ENCODE measurements at regions not wholly inside any gene's neighbourhood (a gene's known extent, or its start where the extent isn't known, plus 50 kb on each side); places are given as distances from the start of the nearest gene placed in this dataset.

DNA sequence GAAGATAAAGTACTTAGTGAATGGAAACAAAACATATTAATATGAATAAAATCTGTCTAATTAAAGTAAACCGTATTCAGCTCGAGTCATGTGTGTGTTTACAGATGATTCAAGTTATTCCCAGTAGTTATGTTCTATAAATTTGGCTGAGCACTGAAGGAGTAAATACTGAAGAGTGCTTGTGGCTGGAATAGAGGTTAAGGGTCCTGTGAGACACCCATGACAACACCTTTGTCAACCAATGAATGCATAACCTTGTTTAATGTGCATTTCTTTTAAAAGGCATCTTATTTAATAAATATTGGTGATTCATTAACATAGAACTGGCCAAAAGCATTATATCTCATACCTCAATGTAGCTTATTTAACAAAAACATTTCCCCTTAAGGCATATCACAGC is 577.8 kb upstream of the SLITRK5 start:
- no peak for ATAC-seq (ENCODE audit: insufficient read depth, low FRiP score)
- Histone ChIP-seq H3K36me3 (ENCODE audit: control insufficient read depth in 4 of 4, insufficient read depth in 4 of 4, low read length in 4 of 4) (no peaks in the 10 kb centered on the region), H3K9me3 (ENCODE audit: control insufficient read depth in 4 of 4, insufficient read depth in 3 of 4, low read length in 3 of 4) (no peaks in the 10 kb centered on the region), H3K4me1 (ENCODE audit: control insufficient read depth in 5 of 5, insufficient read depth in 5 of 5, low read length in 5 of 5) (peaks cover 0 to 3% (median 0%) of the 10 kb centered on the region in 5 donors), H3K27me3 (ENCODE audit: control insufficient read depth in 3 of 3, insufficient read depth in 3 of 3, low read length in 2 of 3) (no peaks in the 10 kb centered on the region), H3K4me3 (no peak overlapping the region), H3K27ac (ENCODE audit: low read depth in 1 of 2, low read length in 1 of 2) (no peak overlapping the region), H3K9ac (ENCODE audit: insufficient read depth in 1 of 2, low read length in 2 of 2) (no peak overlapping the region)
- TF ChIP-seq, protein P1, sequence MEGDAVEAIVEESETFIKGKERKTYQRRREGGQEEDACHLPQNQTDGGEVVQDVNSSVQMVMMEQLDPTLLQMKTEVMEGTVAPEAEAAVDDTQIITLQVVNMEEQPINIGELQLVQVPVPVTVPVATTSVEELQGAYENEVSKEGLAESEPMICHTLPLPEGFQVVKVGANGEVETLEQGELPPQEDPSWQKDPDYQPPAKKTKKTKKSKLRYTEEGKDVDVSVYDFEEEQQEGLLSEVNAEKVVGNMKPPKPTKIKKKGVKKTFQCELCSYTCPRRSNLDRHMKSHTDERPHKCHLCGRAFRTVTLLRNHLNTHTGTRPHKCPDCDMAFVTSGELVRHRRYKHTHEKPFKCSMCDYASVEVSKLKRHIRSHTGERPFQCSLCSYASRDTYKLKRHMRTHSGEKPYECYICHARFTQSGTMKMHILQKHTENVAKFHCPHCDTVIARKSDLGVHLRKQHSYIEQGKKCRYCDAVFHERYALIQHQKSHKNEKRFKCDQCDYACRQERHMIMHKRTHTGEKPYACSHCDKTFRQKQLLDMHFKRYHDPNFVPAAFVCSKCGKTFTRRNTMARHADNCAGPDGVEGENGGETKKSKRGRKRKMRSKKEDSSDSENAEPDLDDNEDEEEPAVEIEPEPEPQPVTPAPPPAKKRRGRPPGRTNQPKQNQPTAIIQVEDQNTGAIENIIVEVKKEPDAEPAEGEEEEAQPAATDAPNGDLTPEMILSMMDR (IDR thresholded peaks at IDR 0.05; ENCODE audit: control extremely low read depth, extremely low read depth), result no peak
- no peak for DNase-seq
- WGBS, 2 donors, result 69 to 79% methylated on average over 2 of the region's 2 CpGs

DNA sequence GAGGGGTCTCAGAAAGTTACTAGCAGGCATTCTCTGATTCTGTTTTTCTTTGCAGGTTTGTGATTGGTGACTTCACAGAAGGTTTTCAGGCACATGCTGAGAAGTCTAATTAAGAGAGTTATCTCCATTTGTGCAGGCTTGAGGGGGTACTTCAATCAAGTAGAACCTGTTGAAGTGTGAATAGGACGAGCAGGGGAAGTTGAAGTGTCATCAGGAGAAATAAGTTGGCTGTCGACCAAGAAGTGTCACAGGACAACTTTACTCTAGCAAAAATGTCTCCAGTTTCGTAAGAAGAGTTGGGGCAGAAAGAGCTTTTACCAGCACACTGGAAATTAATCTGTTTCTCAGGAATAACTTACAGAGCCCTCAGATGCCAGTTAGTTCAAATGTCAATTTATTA is 576.5 kb upstream of the SLITRK5 start:
- no peak for ATAC-seq (ENCODE audit: insufficient read depth, low FRiP score)
- Histone ChIP-seq H3K4me3 (no peak overlapping the region), H3K9ac (ENCODE audit: insufficient read depth in 1 of 2, low read length in 2 of 2) (no peak overlapping the region), H3K27ac (ENCODE audit: low read depth in 1 of 2, low read length in 1 of 2) (no peak overlapping the region), H3K36me3 (ENCODE audit: control insufficient read depth in 4 of 4, insufficient read depth in 4 of 4, low read length in 4 of 4) (no peaks in the 10 kb centered on the region), H3K4me1 (ENCODE audit: control insufficient read depth in 5 of 5, insufficient read depth in 5 of 5, low read length in 5 of 5) (peaks cover 0 to 3% (median 0%) of the 10 kb centered on the region in 5 donors), H3K27me3 (ENCODE audit: control insufficient read depth in 3 of 3, insufficient read depth in 3 of 3, low read length in 2 of 3) (no peaks in the 10 kb centered on the region), H3K9me3 (ENCODE audit: control insufficient read depth in 4 of 4, insufficient read depth in 3 of 4, low read length in 3 of 4) (no peaks in the 10 kb centered on the region)
- 13 to 16% methylated on average over 3 of the region's 3 CpGs for whole genome bisulfite sequencing, 2 donors
- TF ChIP-seq, protein P1 (IDR thresholded peaks at IDR 0.05; ENCODE audit: control extremely low read depth, extremely low read depth), result no peak
- peak in 2 of 3 donors; percentile 1 to 35 for DNase-seq

DNA sequence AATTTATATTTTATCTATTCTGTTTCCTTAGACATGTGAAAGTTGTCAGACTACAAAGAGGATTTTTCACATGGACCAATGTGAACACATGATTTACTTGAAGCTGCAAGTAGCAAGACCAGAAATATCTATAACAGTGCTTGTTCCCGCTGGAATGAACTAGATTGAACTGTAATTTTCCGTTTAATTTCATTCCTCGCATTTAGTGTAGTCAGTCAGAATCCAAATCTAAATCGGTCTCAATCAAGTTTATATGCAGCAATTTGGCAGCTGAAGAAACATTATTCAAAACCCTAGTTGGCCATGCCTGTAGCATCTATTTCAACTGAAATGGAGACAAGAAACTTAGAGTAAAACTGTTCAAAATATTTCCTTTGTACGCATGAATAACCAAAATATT is 570.7 kb upstream of the SLITRK5 start:
- Histone ChIP-seq H3K4me3 (no peak overlapping the region), H3K4me1 (ENCODE audit: control insufficient read depth in 5 of 5, insufficient read depth in 5 of 5, low read length in 5 of 5) (peaks cover 0 to 3% (median 0%) of the 10 kb centered on the region in 5 donors), H3K27me3 (ENCODE audit: control insufficient read depth in 3 of 3, insufficient read depth in 3 of 3, low read length in 2 of 3) (no peaks in the 10 kb centered on the region), H3K9ac (ENCODE audit: insufficient read depth in 1 of 2, low read length in 2 of 2) (no peak overlapping the region), H3K27ac (ENCODE audit: low read depth in 1 of 2, low read length in 1 of 2) (no peak overlapping the region), H3K9me3 (ENCODE audit: control insufficient read depth in 4 of 4, insufficient read depth in 3 of 4, low read length in 3 of 4) (no peaks in the 10 kb centered on the region), H3K36me3 (ENCODE audit: control insufficient read depth in 4 of 4, insufficient read depth in 4 of 4, low read length in 4 of 4) (no peaks in the 10 kb centered on the region)
- TF ChIP-seq, protein P1 (IDR thresholded peaks at IDR 0.05; ENCODE audit: control extremely low read depth, extremely low read depth), result no peak
- ATAC-seq (ENCODE audit: insufficient read depth, low FRiP score), result no peak
- 89 to 90% methylated on average over 5 of the region's 5 CpGs for WGBS, 2 donors
- DNase-seq, result no peak

DNA sequence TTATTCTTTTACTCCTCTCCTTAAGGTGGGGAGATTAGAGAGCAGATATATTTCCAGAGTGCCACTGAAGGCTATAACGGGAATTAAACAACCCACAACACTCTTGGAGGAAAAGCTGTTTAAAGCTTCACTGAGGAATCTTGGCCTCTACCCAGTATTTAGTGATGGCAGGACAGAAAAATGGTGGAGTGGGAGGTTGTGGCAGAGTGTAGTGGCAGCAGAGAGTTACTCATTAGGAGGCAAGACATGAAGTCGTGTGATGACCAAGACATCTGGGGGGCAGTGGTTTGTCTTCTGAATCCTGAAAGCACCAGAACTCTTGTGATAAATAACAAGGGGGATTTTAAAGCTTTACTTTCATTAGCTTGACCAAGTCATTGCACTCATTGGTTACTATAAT is 563.5 kb upstream of the SLITRK5 start:
- no peaks in the 10 kb centered on the region for H3K27me3 ChIP-seq (ENCODE audit: control insufficient read depth in 3 of 3, insufficient read depth in 3 of 3, low read length in 2 of 3)
- no peaks in the 10 kb centered on the region for H3K9me3 ChIP-seq (ENCODE audit: control insufficient read depth in 4 of 4, insufficient read depth in 3 of 4, low read length in 3 of 4)
- whole genome bisulfite sequencing, 2 donors, result 80 to 85% methylated on average over 2 of the region's 2 CpGs
- ATAC-seq (ENCODE audit: insufficient read depth, low FRiP score) (no peak), DNase-seq (no peak)
- no peak overlapping the region for H3K9ac ChIP-seq (ENCODE audit: insufficient read depth in 1 of 2, low read length in 2 of 2)
- no peak overlapping the region for H3K4me3 ChIP-seq
- TF ChIP-seq, protein P1 (IDR thresholded peaks at IDR 0.05; ENCODE audit: control extremely low read depth, extremely low read depth), result no peak
- no peaks in the 10 kb centered on the region for H3K36me3 ChIP-seq (ENCODE audit: control insufficient read depth in 4 of 4, insufficient read depth in 4 of 4, low read length in 4 of 4)
- H3K27ac ChIP-seq (ENCODE audit: low read depth in 1 of 2, low read length in 1 of 2), result no peak overlapping the region
- no peaks in the 10 kb centered on the region for H3K4me1 ChIP-seq (ENCODE audit: control insufficient read depth in 5 of 5, insufficient read depth in 5 of 5, low read length in 5 of 5)
